SK-N-SH (cell line): ENCODE measurements at regions not wholly inside any gene's neighbourhood (a gene's known extent, or its start where the extent isn't known, plus 50 kb on each side); places are given as distances from the start of the nearest gene placed in this dataset.

Source experiments
- CTCF ChIA-PET: fragments of 300-600, 350-600 bp; formaldehyde crosslinking; extraction: SDS; loops from one replicate; lab custom pipeline; 2021; lab: Yijun Ruan, JAX
- POLR2A ChIA-PET: fragments of 350-600 bp; sonication (Branson Sonifier 250); formaldehyde crosslinking; extraction: SDS; loops from one replicate; lab custom pipeline; 2020; ENCODE audit warnings: antibody characterized with exemption, inconsistent platforms; lab: Yijun Ruan, JAX
- DNase-seq: peaks from one replicate; pipeline ENCODE4 v3.0.0; 2012
- H2AFZ ChIP-seq: fragments of 200-600 bp; sonication (generic); 2 replicates; pipeline ENCODE4 v1.8.1; 2016; ENCODE audit warnings: antibody characterized with exemption, mild to moderate bottlenecking, low read depth
- H3F3A ChIP-seq: fragments of 200-600 bp; sonication (generic); replicated peaks from 2 replicates; pipeline ENCODE3; 2016; ENCODE audit warnings: antibody characterized with exemption, mild to moderate bottlenecking; ENCODE audit not compliant: insufficient read depth
- H3K27ac ChIP-seq, 2 experiments: fragments of 200-500 bp in 1 of 2; fragments of 200-600 bp in 1 of 2; sonication (Bioruptor generic) in 1 of 2; sonication (generic), shearing (Covaris generic) in 1 of 2; 2 replicates each; pipeline versions ENCODE4 v1.5.1 to v1.6.1; 2014 to 2016; ENCODE audit warnings: low read depth in 2 of 2, inconsistent platforms in 1 of 2, low read length in 1 of 2, mild to moderate bottlenecking in 1 of 2, mixed read lengths in 1 of 2
- H3K27me3 ChIP-seq: fragments of 200-600 bp; sonication (generic), shearing (Covaris generic); 2 replicates; pipeline ENCODE4 v1.6.1; 2016; ENCODE audit warnings: mixed run types; ENCODE audit not compliant: insufficient read depth
- H3K36me3 ChIP-seq, 2 experiments: fragments of 200-500 bp in 1 of 2; fragments of 200-600 bp in 1 of 2; sonication (Bioruptor generic) in 1 of 2; sonication (generic) in 1 of 2; replicated peaks in 1 of 2; 2 replicates each; pipeline versions ENCODE3 to v1.5.1; 2014 to 2016; ENCODE audit warnings: low read length in 1 of 2, mild to moderate bottlenecking in 1 of 2; ENCODE audit not compliant: insufficient read depth in 2 of 2, control insufficient read depth in 1 of 2
- H3K4me1 ChIP-seq, 2 experiments: fragments of 200-500 bp in 1 of 2; fragments of 200-600 bp in 1 of 2; sonication (Bioruptor generic) in 1 of 2; sonication (generic), shearing (Covaris generic) in 1 of 2; 2 replicates each; pipeline versions ENCODE4 v1.5.1 to v1.6.1; 2014 to 2016; ENCODE audit warnings: low read depth in 1 of 2, low read length in 1 of 2, mixed run types in 1 of 2; ENCODE audit not compliant: insufficient read depth in 2 of 2, control insufficient read depth in 1 of 2
- H3K4me2 ChIP-seq: fragments of 200-600 bp; sonication (generic), shearing (Covaris generic); 2 replicates; pipeline ENCODE4 v1.6.1; 2017; ENCODE audit warnings: mixed run types
- H3K4me3 ChIP-seq, 2 experiments: fragments of 200-500 bp in 1 of 2; fragments of 200-600 bp in 1 of 2; sonication (Bioruptor generic) in 1 of 2; sonication (generic), shearing (Covaris generic) in 1 of 2; 2 replicates each; pipeline versions ENCODE4 v1.5.1 to v1.8.1; 2014 to 2016; ENCODE audit warnings: low read depth in 2 of 2, inconsistent platforms in 1 of 2, low read length in 1 of 2, mild to moderate bottlenecking in 1 of 2, mixed read lengths in 1 of 2, moderate library complexity in 1 of 2
- H3K79me2 ChIP-seq: fragments of 200-600 bp; sonication (generic); 2 replicates; pipeline ENCODE4 v1.8.1; 2017; ENCODE audit warnings: mild to moderate bottlenecking; ENCODE audit not compliant: insufficient read depth
- H3K9ac ChIP-seq: fragments of 200-600 bp; sonication (generic); 2 replicates; pipeline ENCODE4 v1.6.1; 2017; ENCODE audit warnings: mixed run types
- H3K9me2 ChIP-seq: fragments of 200-600 bp; sonication (generic); 2 replicates; pipeline ENCODE4 v1.6.1; 2017; ENCODE audit warnings: mixed run types
- H3K9me3 ChIP-seq: fragments of 200-600 bp; sonication (generic); 2 replicates; pipeline ENCODE4 v1.6.1; 2017; ENCODE audit warnings: mixed run types, mild to moderate bottlenecking, moderate library complexity
- H4K20me1 ChIP-seq: fragments of 200-600 bp; sonication (generic); 2 replicates; pipeline ENCODE4 v1.6.1; 2017; ENCODE audit warnings: mild to moderate bottlenecking, mixed run types; ENCODE audit not compliant: insufficient read depth
- CHD2 ChIP-seq: fragments of 150-350 bp; IDR thresholded peaks from 2 replicates; pipeline ENCODE4 v1.6.1; 2018; ENCODE audit warnings: low read length; ENCODE audit not compliant: partially characterized antibody
- CTCF ChIP-seq: fragments of 200-600 bp; sonication (generic); IDR thresholded peaks from 2 replicates; pipeline ENCODE4 v1.6.1; 2017; ENCODE audit warnings: antibody characterized with exemption, mild to moderate bottlenecking, moderate library complexity
- ELF1 ChIP-seq: IDR thresholded peaks from 2 replicates; pipeline ENCODE4 v1.4.0; 2012
- EP300 ChIP-seq, 2 experiments: IDR thresholded peaks; 2 replicates each; pipeline versions ENCODE4 v1.4.0 to v1.6.1; 2012; ENCODE audit warnings: borderline replicate concordance in 1 of 2, low read depth in 1 of 2, low read length in 1 of 2
- FOSL2 ChIP-seq: IDR thresholded peaks from 2 replicates; pipeline ENCODE4 v1.4.0; 2012; ENCODE audit warnings: low read depth, mild to moderate bottlenecking, moderate library complexity, borderline replicate concordance
- FOXJ3 ChIP-seq: sonication (generic); formaldehyde crosslinking; IDR thresholded peaks from 2 replicates; pipeline ENCODE4 v1.5.1; 2020; ENCODE audit warnings: mild to moderate bottlenecking, missing genetic modification reagents
- GATA2 ChIP-seq: sonication (generic); formaldehyde crosslinking; IDR thresholded peaks from 2 replicates; pipeline ENCODE4 v1.5.0; 2020; ENCODE audit warnings: mild to moderate bottlenecking, missing genetic modification reagents
- IRF3 ChIP-seq: fragments of 150-350 bp; IDR thresholded peaks from 2 replicates; pipeline ENCODE4 v1.6.1; 2016; ENCODE audit warnings: mild to moderate bottlenecking, low read depth, low read length
- MAX ChIP-seq: IDR thresholded peaks from 2 replicates; pipeline ENCODE4 v1.4.0; 2012; ENCODE audit warnings: low read depth
- MXI1 ChIP-seq: IDR thresholded peaks from 2 replicates; pipeline ENCODE4 v1.6.1; 2012; ENCODE audit warnings: mild to moderate bottlenecking, low read depth, low read length, improper control_type of control experiment
- NRF1 ChIP-seq: IDR thresholded peaks from 2 replicates; pipeline ENCODE4 v1.6.1; 2012; ENCODE audit warnings: low read depth, mild to moderate bottlenecking, low read length
- PBX3 ChIP-seq: IDR thresholded peaks from 2 replicates; pipeline ENCODE4; 2012
- POLR2AphosphoS5 ChIP-seq: IDR thresholded peaks from 2 replicates; pipeline ENCODE4 v1.6.1; 2012; ENCODE audit warnings: low read depth, low read length
- RCOR1 ChIP-seq: fragments of 150-350 bp; IDR thresholded peaks from 2 replicates; pipeline ENCODE4 v1.6.1; 2017; ENCODE audit warnings: antibody characterized with exemption, low read length
- REST ChIP-seq: IDR thresholded peaks from 2 replicates; pipeline ENCODE4 v1.6.1; 2012; ENCODE audit warnings: mild to moderate bottlenecking, low read depth, low read length, moderate library complexity
- RFX5 ChIP-seq: IDR thresholded peaks from 2 replicates; pipeline ENCODE4 v1.6.1; 2012; ENCODE audit warnings: mild to moderate bottlenecking, improper control_type of control experiment, low read length
- SIN3A ChIP-seq: IDR thresholded peaks from 2 replicates; pipeline ENCODE4 v1.6.1; 2012; ENCODE audit warnings: low read depth, mild to moderate bottlenecking, low read length, moderate library complexity, borderline replicate concordance
- SMC3 ChIP-seq: IDR thresholded peaks from 2 replicates; pipeline ENCODE4 v1.6.1; 2012; ENCODE audit warnings: low read depth, low read length, improper control_type of control experiment
- USF1 ChIP-seq: IDR thresholded peaks from 2 replicates; pipeline ENCODE4 v1.4.0; 2012; ENCODE audit warnings: low read depth, borderline replicate concordance
- YY1 ChIP-seq: IDR thresholded peaks from 2 replicates; pipeline ENCODE4 v1.4.0; 2012; ENCODE audit warnings: low read depth, mild to moderate bottlenecking
- WGBS: methylation state at CpG from one replicate; pipeline ENCODE4 v1.1.6; 2017; ENCODE audit warnings: low lambda C conversion rate; 5-methylcytosine and 5-hydroxymethylcytosine counted together

- H3K4me2 ChIP-seq = no peak overlapping the region
- TF ChIP-seq NRF1 = no peak
- no peak for TF ChIP-seq POLR2AphosphoS5
- TF ChIP-seq CTCF = no peak
- TF ChIP-seq SIN3A = no peak
- no peak for TF ChIP-seq ELF1
- TF ChIP-seq FOXJ3 = no peak
- no peak for TF ChIP-seq CHD2
- no peak for TF ChIP-seq USF1
- TF ChIP-seq YY1 = no peak
- no peak for TF ChIP-seq PBX3
- TF ChIP-seq SMC3 = no peak
- TF ChIP-seq IRF3 = no peak
- no peak for TF ChIP-seq GATA2 (CRISPR knock-in tag)
- no peak for TF ChIP-seq EP300 (IDR thresholded peaks at IDR 0.05; ENCODE audit: borderline replicate concordance in 1 of 2, low read depth in 1 of 2, low read length in 1 of 2)
- no peak for TF ChIP-seq FOSL2
- no peak for TF ChIP-seq RFX5
- TF ChIP-seq MAX = no peak
- TF ChIP-seq RCOR1 = no peak
- no peak for TF ChIP-seq REST
- no peak for TF ChIP-seq MXI1
- H3K79me2 ChIP-seq = no peaks in the 10 kb centered on the region
- H4K20me1 ChIP-seq = no peaks in the 10 kb centered on the region
- no peaks in the 10 kb centered on the region for H3K4me1 ChIP-seq
- no peaks in the 10 kb centered on the region for H3K9me2 ChIP-seq
- no peak overlapping the region for H3K9ac ChIP-seq
- no peaks in the 10 kb centered on the region; the same call in 1 of the 2 replicates for H3K27me3 ChIP-seq
- H3K4me3 ChIP-seq = no peak overlapping the region
- no peak for DNase-seq
- H3F3A ChIP-seq = no peaks in the 10 kb centered on the region
- H3K9me3 ChIP-seq = no peaks in the 10 kb centered on the region; the same call in 1 of the 2 replicates
- H3K27ac ChIP-seq = no peak overlapping the region
- WGBS = 11% methylated on average over 4 of the region's 4 CpGs
- no peak overlapping the region for H2AFZ ChIP-seq
- CTCF ChIA-PET = interaction anchor here (0.7 kb wide), 1 partner anchor 9 kb away, joined by 3 read pairs; no protein-coding TSS in a partner anchor
- POLR2A ChIA-PET = no interaction called here
- no peaks in the 10 kb centered on the region for H3K36me3 ChIP-seq
These were observed 326.9 kb upstream of the AGA start for GRCh38 chr4:177769155-177769554.
